Suprapubic skin (tissue), 4 donors: ENCODE measurements at regions not wholly inside any gene's neighbourhood (a gene's known extent, or its start where the extent isn't known, plus 50 kb on each side); places are given as distances from the start of the nearest gene placed in this dataset.

ENCODE experiments used
- CTCF ChIP-seq, 2 donors: fragments of 200-600 bp in 1 of 2; fragments of 450-650 bp in 1 of 2; sonication (generic) in 1 of 2; IDR thresholded peaks; one replicate each; pipeline ENCODE4 v1.5.1; 2016 to 2019; ENCODE audit warnings: antibody characterized with exemption in 2 of 2, mild to moderate bottlenecking in 1 of 2, moderate library complexity in 1 of 2
- EP300 ChIP-seq: sonication (generic); formaldehyde crosslinking; IDR thresholded peaks from one replicate; pipeline ENCODE4 v1.6.1; 2017; ENCODE audit warnings: antibody characterized with exemption
- POLR2A ChIP-seq, 2 donors: fragments of 450-650 bp; IDR thresholded peaks; one replicate each; pipeline ENCODE4 v1.6.1; 2017; ENCODE audit warnings: antibody characterized with exemption in 2 of 2, mild to moderate bottlenecking in 2 of 2, moderate library complexity in 2 of 2
- POLR2AphosphoS5 ChIP-seq, 3 donors: sonication (generic); formaldehyde crosslinking; IDR thresholded peaks; one replicate each; pipeline ENCODE4 v1.6.1; 2017; ENCODE audit warnings: antibody characterized with exemption in 3 of 3

GRCh38 chr3:13223574-13224237 is 150.5 kb upstream of the IQSEC1 start:
- TF ChIP-seq CTCF (IDR thresholded peaks at IDR 0.05), result no peak
- TF ChIP-seq POLR2A (IDR thresholded peaks at IDR 0.05), result no peak
- TF ChIP-seq POLR2AphosphoS5 (IDR thresholded peaks at IDR 0.05), result no peak
- no peak for TF ChIP-seq EP300
